ENCODE measurements at regions not wholly inside any gene's neighbourhood (a gene's known extent, or its start where the extent isn't known, plus 50 kb on each side); places are given as distances from the start of the nearest gene placed in this dataset.

DNA sequence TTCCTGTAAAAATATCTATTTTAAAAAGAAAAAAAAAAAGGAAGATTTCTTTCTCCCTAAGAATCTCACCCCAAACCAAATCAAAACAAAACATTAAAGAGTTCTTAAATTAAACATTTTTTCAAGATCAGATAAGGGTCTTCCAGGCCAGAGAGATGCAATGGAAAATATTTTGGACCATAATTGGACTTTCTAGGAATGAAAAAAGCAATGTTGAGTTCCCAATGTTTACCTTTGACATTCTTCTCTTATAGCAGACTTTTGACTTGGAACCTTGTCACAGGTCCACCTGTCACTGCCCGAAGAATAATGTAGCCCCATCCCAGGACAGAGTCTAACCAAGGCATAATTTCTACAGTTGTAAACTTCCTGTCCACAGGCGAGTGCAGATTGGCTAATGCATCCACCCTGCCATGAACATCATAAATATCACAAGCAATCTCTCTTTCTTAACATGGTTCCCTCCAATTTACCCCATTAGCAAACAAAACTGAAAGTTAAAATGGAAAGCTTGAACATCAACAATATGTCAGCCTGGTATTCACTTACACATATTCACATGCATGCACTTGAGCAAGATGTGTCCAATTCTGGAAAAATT, 121.7 kb upstream of the ZNF366 start:
- peak; percentile 47 for DNase-seq (ENCODE audit: low read depth)
- H3K4me3 ChIP-seq (ENCODE audit: low read depth, low read length) = no peak overlapping the region
- TF ChIP-seq, protein P1, sequence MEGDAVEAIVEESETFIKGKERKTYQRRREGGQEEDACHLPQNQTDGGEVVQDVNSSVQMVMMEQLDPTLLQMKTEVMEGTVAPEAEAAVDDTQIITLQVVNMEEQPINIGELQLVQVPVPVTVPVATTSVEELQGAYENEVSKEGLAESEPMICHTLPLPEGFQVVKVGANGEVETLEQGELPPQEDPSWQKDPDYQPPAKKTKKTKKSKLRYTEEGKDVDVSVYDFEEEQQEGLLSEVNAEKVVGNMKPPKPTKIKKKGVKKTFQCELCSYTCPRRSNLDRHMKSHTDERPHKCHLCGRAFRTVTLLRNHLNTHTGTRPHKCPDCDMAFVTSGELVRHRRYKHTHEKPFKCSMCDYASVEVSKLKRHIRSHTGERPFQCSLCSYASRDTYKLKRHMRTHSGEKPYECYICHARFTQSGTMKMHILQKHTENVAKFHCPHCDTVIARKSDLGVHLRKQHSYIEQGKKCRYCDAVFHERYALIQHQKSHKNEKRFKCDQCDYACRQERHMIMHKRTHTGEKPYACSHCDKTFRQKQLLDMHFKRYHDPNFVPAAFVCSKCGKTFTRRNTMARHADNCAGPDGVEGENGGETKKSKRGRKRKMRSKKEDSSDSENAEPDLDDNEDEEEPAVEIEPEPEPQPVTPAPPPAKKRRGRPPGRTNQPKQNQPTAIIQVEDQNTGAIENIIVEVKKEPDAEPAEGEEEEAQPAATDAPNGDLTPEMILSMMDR (IDR thresholded peaks at IDR 0.05; ENCODE audit: insufficient read depth, low read depth, low read length) = no peak

DNA sequence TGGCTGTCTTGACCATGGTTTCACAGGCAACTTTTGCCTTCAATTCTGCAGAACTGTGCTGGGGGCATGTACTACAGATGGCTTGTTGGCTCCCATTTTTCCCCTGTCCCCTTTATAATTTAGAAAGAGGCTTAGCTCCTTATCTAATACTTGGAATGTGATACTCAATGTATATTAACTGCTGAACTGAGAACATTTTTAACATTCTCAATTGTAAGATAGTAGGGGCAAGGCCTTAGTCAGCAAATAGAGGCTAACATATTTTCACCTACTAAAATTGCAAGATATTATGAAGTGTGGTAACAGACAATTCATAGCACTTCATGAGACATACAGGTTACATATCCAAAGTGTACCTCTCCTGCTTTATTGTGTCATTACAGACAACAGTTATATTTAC, 118.1 kb upstream of the ZNF366 start:
- TF ChIP-seq, protein P1 (IDR thresholded peaks at IDR 0.05; ENCODE audit: insufficient read depth, low read depth, low read length) = no peak
- H3K4me3 ChIP-seq (ENCODE audit: low read depth, low read length) = no peak overlapping the region
- no peak for DNase-seq (ENCODE audit: low read depth)

- peak; percentile 73 for DNase-seq (ENCODE audit: low read depth)
- TF ChIP-seq, protein P1 (IDR thresholded peaks at IDR 0.05; ENCODE audit: insufficient read depth, low read depth, low read length) = no peak
- no peak overlapping the region for H3K4me3 ChIP-seq (ENCODE audit: low read depth, low read length)
Measured at GRCh38 chr5:72624641-72625236, 117.5 kb upstream of the ZNF366 start.

DNA sequence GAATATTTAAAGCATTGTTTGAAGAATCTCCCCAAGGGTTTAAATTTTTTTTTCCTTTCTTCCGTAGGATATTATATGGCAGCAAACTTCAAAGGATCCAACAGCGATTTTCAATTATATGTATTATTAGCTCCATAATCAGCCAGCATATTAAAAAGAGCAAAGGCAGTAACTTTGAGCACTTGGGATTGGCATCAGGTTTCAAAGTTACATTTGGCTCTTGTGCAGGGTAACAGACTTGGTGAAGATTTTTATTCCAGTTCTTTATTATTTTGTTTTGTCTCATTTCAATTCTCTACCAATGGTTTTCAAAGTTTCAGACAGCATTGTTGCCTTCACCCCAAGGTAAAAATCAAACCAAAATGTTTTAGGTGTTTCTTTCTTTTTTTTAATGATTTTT, 116.7 kb upstream of the ZNF366 start:
- no peak for DNase-seq (ENCODE audit: low read depth)
- TF ChIP-seq, protein P1 (IDR thresholded peaks at IDR 0.05; ENCODE audit: insufficient read depth, low read depth, low read length) = no peak
- H3K4me3 ChIP-seq (ENCODE audit: low read depth, low read length) = no peak overlapping the region

- TF ChIP-seq, protein P1 (IDR thresholded peaks at IDR 0.05; ENCODE audit: insufficient read depth, low read depth, low read length) = no peak
- no peak for DNase-seq (ENCODE audit: low read depth)
- no peak overlapping the region for H3K4me3 ChIP-seq (ENCODE audit: low read depth, low read length)
Measured at GRCh38 chr5:72623323-72623722, 116.1 kb upstream of the ZNF366 start.

DNA sequence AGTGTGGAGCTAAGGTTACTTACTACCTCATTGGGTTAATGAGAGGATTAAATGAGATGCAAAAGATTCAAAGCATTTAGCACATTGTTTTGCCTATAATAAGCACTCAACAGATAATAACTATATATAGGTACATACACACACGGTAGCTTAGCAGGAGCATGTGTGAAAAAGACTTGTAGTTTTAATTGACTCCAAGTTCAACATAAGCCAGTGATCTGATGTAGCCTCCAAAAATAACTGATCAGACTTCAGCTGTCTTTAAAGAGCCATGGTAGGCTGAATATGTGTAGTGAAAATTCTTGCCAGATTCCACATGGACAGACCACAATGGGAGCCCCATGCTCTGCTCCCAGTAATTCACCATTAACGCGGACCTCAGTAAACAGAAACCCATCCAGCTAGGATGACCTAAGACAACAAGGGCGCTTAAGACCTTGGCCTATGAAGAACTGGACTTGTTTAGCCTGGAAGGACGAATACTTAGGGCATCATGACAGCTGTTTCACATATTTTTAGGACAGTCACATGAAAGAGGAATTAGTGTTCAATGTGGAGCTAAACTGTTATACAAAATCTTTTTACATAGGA, 115.1 kb upstream of the ZNF366 start:
- TF ChIP-seq, protein P1 (IDR thresholded peaks at IDR 0.05; ENCODE audit: insufficient read depth, low read depth, low read length) = no peak
- no peak for DNase-seq (ENCODE audit: low read depth)
- no peak overlapping the region for H3K4me3 ChIP-seq (ENCODE audit: low read depth, low read length)

Data from fibroblast of villous mesenchyme (primary cell).